ENCODE measurements at regions not wholly inside any gene's neighbourhood (a gene's known extent, or its start where the extent isn't known, plus 50 kb on each side); places are given as distances from the start of the nearest gene placed in this dataset.

- DNase-seq (ENCODE audit: low read depth), result no peak
These were observed 56.5 kb upstream of the MAP3K7 start for GRCh38 chr6:90643381-90643780.

DNA sequence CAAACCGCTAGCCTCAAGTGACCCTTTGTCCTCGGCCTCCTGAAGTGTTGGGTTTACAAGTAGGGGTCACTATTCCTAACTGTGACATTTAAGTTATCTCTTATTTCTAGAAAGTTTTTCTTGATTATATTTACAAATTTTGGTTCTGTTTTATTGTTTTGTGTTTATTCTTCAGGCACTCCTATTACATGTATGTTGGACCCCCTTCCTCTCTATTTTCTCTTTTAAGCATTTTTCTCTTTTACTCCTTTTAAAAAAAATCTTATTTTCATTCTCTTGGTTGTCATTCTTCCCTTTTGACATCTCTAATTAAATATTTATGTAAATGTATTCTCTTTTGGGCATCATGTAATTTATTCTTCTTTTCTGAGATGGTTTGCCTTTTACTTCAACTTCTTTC, 50.4 kb upstream of the MAP3K7 start:
- DNase-seq (ENCODE audit: low read depth), result no peak
